ENCODE measurements at regions not wholly inside any gene's neighbourhood (a gene's known extent, or its start where the extent isn't known, plus 50 kb on each side); places are given as distances from the start of the nearest gene placed in this dataset.

DNA sequence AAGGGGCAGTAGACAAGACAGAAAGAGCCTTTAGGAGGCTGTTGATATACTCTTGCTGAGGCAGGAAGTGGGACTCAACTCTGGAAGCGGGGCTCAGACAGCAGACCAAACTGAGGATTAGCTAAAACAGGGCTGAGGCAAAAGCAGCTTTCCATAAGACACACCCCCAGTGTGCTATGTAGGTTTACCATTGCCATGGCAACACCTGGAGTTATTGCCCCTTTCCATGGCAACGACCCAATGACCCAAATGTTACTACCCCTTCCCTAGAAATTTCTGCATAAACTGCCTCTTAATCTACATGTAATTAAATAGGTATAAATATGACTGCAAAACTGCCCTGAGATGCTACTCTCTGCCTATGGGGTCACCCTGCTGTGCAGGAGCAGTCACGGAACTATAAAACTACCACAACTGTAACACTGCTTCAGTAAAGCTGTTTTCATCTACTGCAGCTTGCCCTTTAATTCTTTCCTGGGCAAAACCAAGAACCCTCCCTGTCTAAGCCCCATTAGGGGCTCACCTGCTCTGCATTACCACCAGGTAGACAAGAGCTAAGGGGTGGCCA is 348.4 kb upstream of the PODXL start:
- no peak for DNase-seq (ENCODE audit: low read depth in 4 of 4, low spot score in 3 of 4)

DNA sequence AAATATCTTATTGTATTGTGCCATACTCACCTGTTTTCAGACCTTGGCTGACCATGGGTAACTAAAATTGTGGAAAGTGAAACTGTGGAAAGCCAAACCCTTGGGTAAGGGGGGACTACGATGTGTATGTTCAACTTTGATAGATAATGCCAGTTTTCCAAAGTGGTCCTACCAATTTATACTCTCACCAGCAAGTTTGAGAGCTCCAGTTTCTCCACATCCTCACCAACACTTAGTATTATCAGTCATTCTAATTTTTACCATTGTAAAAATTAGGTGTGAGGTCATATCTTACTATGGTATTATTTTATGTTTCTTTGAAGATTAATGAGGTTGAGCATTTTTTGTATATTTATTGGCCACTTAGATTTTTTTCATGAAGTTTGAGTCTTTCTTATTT is 346.9 kb upstream of the PODXL start:
- DNase-seq (ENCODE audit: low read depth in 4 of 4, low spot score in 3 of 4) = no peak

- DNase-seq (ENCODE audit: low read depth in 4 of 4, low spot score in 3 of 4) = no peak
These were observed 344.4 kb upstream of the PODXL start for GRCh38 chr7:131900785-131901287.

- DNase-seq (ENCODE audit: low read depth in 4 of 4, low spot score in 3 of 4) = no peak
These were observed 343.0 kb upstream of the PODXL start for GRCh38 chr7:131899271-131900030.

DNA sequence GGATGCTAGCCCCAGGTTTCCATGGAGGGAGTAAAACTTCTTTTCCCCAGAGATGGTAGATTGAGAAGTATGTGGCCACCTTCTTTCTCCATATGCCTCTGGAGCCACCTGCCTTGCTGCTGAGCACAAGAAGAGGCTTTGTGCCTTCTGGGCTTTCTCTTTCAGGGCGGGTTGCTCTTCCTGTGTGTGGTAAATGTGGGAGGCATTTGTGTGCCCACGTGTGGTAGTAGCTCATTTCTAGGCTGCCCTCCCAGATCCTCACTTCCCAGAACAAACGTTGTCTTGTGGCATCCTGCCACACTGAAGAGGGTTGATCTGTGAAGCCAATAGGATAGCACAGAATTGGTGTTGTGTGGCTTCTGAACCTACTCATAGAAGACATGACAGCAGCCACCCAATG is 342.0 kb upstream of the PODXL start:
- no peak for DNase-seq (ENCODE audit: low read depth in 4 of 4, low spot score in 3 of 4)

DNA sequence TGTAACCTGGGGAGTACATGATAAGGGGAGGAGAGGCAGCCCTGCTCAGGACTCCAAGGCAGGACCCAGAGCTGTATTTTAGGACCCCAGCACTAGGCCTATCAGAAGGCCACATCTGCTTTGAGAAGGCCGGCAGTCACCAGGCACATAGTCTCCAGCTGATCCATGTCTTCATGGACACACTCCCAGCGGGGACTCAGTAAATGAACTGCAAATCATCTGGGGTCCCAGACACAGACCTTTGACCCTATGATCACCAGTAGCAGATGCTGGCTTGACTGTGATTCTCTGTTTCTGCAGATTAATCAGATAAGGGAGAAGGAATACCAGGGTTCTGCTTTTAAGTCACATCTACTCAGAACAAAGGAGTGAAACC is 341.4 kb upstream of the PODXL start:
- no peak for DNase-seq (ENCODE audit: low read depth in 4 of 4, low spot score in 3 of 4)

- DNase-seq (ENCODE audit: low read depth in 4 of 4, low spot score in 3 of 4) = no peak
These were observed 340.8 kb upstream of the PODXL start for GRCh38 chr7:131897016-131897789.

GRCh38 chr7:131896165-131896863 is 339.9 kb upstream of the PODXL start:
- no peak for DNase-seq (ENCODE audit: low read depth in 4 of 4, low spot score in 3 of 4)

GRCh38 chr7:131895541-131896164 is 339.2 kb upstream of the PODXL start:
- DNase-seq (ENCODE audit: low read depth in 4 of 4, low spot score in 3 of 4) = no peak

- DNase-seq (ENCODE audit: low read depth in 4 of 4, low spot score in 3 of 4) = no peak
These were observed 337.4 kb upstream of the PODXL start for GRCh38 chr7:131893631-131894340.

- DNase-seq (ENCODE audit: low read depth in 4 of 4, low spot score in 3 of 4) = no peak
These were observed 333.7 kb upstream of the PODXL start for GRCh38 chr7:131890176-131890575.

- DNase-seq (ENCODE audit: low read depth in 4 of 4, low spot score in 3 of 4) = no peak
These were observed 333.2 kb upstream of the PODXL start for GRCh38 chr7:131889572-131890150.

DNA sequence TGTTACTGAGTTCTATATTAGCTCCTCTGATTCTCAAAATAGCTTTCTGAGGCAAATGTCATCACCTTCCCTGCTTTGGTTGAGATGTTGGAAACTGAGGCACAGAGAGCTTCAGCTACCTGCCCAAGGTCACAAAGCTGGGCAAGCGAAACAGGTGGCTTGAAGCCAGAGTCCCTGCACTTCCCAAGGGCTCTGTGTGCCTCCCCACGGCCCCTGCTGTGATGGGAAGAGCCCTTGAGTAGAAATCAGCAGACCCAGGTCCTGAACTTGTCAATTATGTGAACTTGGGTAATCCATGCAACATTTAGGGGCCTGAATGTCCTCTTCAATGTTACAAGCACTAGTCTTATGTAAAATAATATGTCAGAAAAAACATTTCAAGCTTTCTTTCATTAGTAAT is 327.3 kb upstream of the PODXL start:
- no peak for DNase-seq (ENCODE audit: low read depth in 4 of 4, low spot score in 3 of 4)

DNA sequence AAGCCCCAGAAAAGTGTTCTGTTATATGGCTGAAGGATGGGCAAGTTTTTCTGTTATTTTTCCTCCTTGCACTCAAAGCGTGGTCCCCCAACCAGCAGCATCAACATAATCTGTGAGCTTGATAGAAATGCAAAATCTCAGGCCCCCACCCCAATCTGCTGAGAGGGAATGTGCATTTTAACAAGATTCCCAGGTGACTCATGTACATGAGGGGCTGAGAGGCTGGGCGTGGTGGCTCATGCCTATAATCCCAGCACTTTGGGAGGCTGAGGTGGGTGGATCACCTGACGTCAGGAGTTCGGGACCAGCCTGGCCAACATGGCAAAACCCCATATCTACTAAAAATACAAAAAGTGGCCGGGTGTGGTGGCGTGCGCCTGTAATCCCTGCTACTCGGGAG is 326.8 kb upstream of the PODXL start:
- DNase-seq (ENCODE audit: low read depth in 4 of 4, low spot score in 3 of 4) = no peak

DNA sequence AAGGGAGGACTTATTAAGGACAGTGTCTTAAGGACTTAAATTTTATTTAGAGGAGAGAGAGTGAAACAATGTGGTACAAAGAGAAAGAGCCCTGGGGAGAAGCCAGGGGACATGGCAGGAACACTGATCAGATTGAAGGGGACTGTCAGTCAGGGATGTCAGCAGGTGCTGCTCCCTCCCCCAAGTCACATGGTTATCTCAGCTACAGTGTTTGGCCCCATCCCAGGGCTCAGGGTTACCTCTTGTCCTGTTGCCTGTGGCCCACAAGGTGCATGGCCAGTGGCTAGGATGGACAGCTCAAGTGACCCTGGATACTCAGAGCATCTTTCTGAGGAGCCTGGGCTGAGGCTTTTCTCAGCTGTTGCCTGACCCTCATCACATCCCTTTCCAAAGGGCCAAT is 325.9 kb upstream of the PODXL start:
- no peak for DNase-seq (ENCODE audit: low read depth in 4 of 4, low spot score in 3 of 4)

DNA sequence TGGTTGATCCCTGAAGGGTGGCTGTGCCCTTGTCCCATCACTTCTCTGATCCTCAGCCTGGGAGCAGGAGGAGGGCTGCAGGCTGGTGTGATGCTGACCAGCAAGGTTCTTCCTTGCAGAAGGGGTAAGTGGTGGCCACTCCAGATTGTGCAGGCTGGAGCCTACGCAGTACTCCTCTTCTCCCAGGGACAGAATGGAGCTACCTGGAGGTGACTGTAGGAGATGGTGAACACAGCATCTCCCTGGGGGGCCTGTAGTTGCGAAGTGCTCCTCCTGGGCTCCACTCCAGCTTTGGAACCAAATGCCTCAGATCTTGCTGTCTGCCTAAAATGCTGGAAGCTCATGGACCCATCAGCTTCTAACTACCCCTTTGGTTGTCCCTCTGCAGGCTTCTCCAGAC is 323.6 kb upstream of the PODXL start:
- no peak for DNase-seq (ENCODE audit: low read depth in 4 of 4, low spot score in 3 of 4)

DNA sequence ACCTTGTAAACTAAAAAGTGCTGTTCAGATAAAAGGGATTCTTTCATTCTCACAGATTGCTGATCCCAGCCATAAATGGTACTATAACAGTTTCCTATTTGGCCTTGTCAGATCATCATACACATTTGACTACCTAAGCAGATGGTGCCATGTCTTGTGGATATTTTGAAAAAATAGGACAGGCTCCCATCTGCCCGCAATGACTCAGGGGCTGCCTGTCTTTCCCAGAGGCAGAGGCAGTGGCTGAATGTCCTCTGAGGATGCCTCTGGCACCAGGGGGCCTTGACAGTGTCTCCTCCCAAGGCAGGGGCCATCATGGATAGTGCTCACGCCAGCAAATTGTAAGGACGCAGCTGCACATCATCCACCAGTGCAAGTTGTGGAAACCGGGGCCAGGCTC is 323.0 kb upstream of the PODXL start:
- DNase-seq (ENCODE audit: low read depth in 4 of 4, low spot score in 3 of 4) = no peak

DNA sequence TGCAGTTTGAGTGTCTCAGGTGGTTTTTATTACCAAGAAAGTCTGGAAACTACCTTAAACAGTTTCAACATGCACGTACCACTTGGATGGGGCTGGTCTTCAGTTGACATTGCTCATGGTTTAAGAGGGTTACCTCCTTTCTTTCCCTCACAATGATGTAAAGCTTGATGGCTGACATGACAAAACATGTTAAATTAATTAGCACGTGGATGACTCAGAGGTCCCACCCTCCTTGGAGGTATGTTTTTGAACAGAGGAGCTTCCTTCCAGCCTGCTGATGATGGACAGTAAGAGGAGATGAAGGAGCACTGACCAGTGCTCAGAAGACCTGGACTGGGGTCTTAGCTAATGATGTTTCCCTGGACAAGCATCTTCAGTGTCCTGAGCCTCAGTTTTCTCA is 322.3 kb upstream of the PODXL start:
- DNase-seq (ENCODE audit: low read depth in 4 of 4, low spot score in 3 of 4) = no peak

- DNase-seq (ENCODE audit: low read depth in 4 of 4, low spot score in 3 of 4) = no peak
These were observed 317.2 kb upstream of the PODXL start for GRCh38 chr7:131873581-131873980.

DNA sequence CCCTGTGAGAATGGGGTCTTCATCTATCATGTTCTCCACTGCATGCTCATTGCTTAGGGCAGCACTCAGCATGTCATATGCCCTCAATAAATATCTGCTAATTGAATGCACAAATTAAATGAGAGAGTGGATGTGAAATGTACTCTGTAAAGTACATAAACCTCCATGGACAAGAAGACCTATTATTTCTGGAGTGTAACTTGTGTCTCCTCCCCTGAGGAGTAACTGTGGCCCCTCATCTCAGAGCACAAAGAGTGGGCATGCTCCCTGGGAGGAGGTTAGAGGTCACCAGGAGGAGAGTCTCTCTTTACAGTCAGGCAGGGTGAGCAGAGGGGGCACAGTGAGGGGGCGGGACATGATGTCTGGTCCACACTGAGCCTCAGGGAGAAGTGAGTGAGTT is 313.6 kb upstream of the PODXL start:
- DNase-seq (ENCODE audit: low read depth in 4 of 4, low spot score in 3 of 4) = no peak

Measured in right renal pelvis (tissue), 4 donors.